ENCODE measurements at regions not wholly inside any gene's neighbourhood (a gene's known extent, or its start where the extent isn't known, plus 50 kb on each side); places are given as distances from the start of the nearest gene placed in this dataset.

- in situ Hi-C loops (cut with MboI; ENCODE audit: low sequenced_read_pairs): no loop called here
- no peak for DNase-seq (ENCODE audit: low spot score in 2 of 2)
- Histone ChIP-seq H3K9me3 (no peaks in the 10 kb centered on the region; the same call in 1 of the 2 replicates), H3K4me1 (no peaks in the 10 kb centered on the region), H3K36me3 (replicated peaks) (no peaks in the 10 kb centered on the region), H3K27me3 (ENCODE audit: low read depth) (no peaks in the 10 kb centered on the region), H3K4me3 (no peak overlapping the region)
These were observed 163.8 kb upstream of the KLF6 start for GRCh38 chr10:3948843-3949242.

- no peak overlapping the region for H3K4me3 ChIP-seq
- H3K36me3 ChIP-seq (replicated peaks): no peaks in the 10 kb centered on the region
- H3K27me3 ChIP-seq (ENCODE audit: low read depth): no peaks in the 10 kb centered on the region
- H3K9me3 ChIP-seq: no peaks in the 10 kb centered on the region
- DNase-seq (ENCODE audit: low spot score in 2 of 2): no peak
- no peaks in the 10 kb centered on the region for H3K4me1 ChIP-seq
- in situ Hi-C loops (cut with MboI; ENCODE audit: low sequenced_read_pairs): no loop called here
These were observed 161.5 kb upstream of the KLF6 start for GRCh38 chr10:3946234-3947229.

- Histone ChIP-seq H3K4me3 (no peak overlapping the region), H3K27me3 (ENCODE audit: low read depth) (no peaks in the 10 kb centered on the region), H3K4me1 (no peaks in the 10 kb centered on the region), H3K9me3 (no peaks in the 10 kb centered on the region), H3K36me3 (replicated peaks) (no peaks in the 10 kb centered on the region)
- DNase-seq (ENCODE audit: low spot score in 2 of 2): no peak
- in situ Hi-C loops (cut with MboI; ENCODE audit: low sequenced_read_pairs): no loop called here
These were observed 160.0 kb upstream of the KLF6 start for GRCh38 chr10:3945026-3945425.

DNA sequence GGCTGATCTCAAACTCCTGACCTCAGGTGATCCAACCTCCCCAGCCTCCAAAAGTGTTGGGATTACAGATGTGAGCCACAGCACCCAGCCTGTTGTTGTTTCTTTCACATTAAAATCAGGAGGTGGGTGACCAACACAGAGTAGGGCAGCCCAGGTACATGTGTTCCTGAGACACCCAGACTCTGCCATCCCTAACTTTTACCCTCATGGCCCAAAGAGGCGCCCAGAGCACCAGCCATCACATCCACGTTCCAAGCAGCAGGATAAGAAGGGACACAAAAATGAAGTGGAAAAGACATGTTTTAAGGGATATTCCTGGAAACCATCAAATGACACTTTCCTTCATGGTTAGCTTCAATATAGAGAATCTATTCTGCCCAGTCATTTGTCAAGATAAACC is 159.6 kb upstream of the KLF6 start:
- in situ Hi-C loops (cut with MboI; ENCODE audit: low sequenced_read_pairs): no loop called here
- Histone ChIP-seq H3K4me1 (no peaks in the 10 kb centered on the region), H3K9me3 (no peaks in the 10 kb centered on the region), H3K4me3 (no peak overlapping the region), H3K36me3 (replicated peaks) (no peaks in the 10 kb centered on the region), H3K27me3 (ENCODE audit: low read depth) (no peaks in the 10 kb centered on the region)
- no peak for DNase-seq (ENCODE audit: low spot score in 2 of 2)

GRCh38 chr10:3943695-3944257 is 158.8 kb upstream of the KLF6 start:
- Histone ChIP-seq H3K27me3 (ENCODE audit: low read depth) (no peaks in the 10 kb centered on the region), H3K4me3 (no peak overlapping the region), H3K36me3 (replicated peaks) (no peaks in the 10 kb centered on the region), H3K4me1 (no peaks in the 10 kb centered on the region), H3K9me3 (no peaks in the 10 kb centered on the region)
- DNase-seq (ENCODE audit: low spot score in 2 of 2): no peak
- in situ Hi-C loops (cut with MboI; ENCODE audit: low sequenced_read_pairs): no loop called here

GRCh38 chr10:3942937-3943489 is 158.0 kb upstream of the KLF6 start:
- Histone ChIP-seq H3K4me1 (no peaks in the 10 kb centered on the region), H3K9me3 (no peaks in the 10 kb centered on the region), H3K36me3 (replicated peaks) (no peaks in the 10 kb centered on the region), H3K4me3 (no peak overlapping the region), H3K27me3 (ENCODE audit: low read depth) (no peaks in the 10 kb centered on the region)
- in situ Hi-C loops (cut with MboI; ENCODE audit: low sequenced_read_pairs): no loop called here
- DNase-seq (ENCODE audit: low spot score in 2 of 2): no peak

- Histone ChIP-seq H3K4me1 (no peaks in the 10 kb centered on the region), H3K36me3 (replicated peaks) (no peaks in the 10 kb centered on the region), H3K4me3 (no peak overlapping the region), H3K27me3 (ENCODE audit: low read depth) (no peaks in the 10 kb centered on the region), H3K9me3 (no peaks in the 10 kb centered on the region; the same call in 1 of the 2 replicates)
- in situ Hi-C loops (cut with MboI; ENCODE audit: low sequenced_read_pairs): no loop called here
- no peak for DNase-seq (ENCODE audit: low spot score in 2 of 2)
These were observed 156.7 kb upstream of the KLF6 start for GRCh38 chr10:3941676-3942075.

- Histone ChIP-seq H3K9me3 (no peaks in the 10 kb centered on the region; the same call in 1 of the 2 replicates), H3K27me3 (ENCODE audit: low read depth) (no peaks in the 10 kb centered on the region), H3K4me3 (no peak overlapping the region), H3K36me3 (replicated peaks) (no peaks in the 10 kb centered on the region), H3K4me1 (no peaks in the 10 kb centered on the region)
- no peak for DNase-seq (ENCODE audit: low spot score in 2 of 2)
- in situ Hi-C loops (cut with MboI; ENCODE audit: low sequenced_read_pairs): no loop called here
These were observed 151.5 kb upstream of the KLF6 start for GRCh38 chr10:3936422-3937040.

DNA sequence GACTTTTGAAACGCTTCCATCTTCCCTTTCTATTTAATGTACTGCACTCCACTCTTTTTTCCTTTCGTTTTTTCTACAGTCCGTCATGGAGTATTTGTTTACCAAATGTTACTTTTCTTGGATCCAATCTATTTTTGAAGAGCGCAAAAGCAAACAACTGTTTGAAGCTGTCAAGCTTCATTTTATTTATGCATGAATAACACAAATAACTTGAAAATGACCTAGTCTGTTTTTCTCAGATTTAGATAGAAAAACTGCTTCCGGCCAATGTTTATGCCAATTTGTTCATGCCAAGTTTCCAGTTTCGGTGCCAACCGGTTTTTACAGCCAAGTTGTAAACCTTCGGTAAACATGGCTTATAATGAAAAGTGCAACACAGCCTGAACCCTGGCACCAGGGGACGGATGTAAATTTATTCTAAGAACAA is 150.9 kb upstream of the KLF6 start:
- no peaks in the 10 kb centered on the region for H3K4me1 ChIP-seq
- H3K36me3 ChIP-seq (replicated peaks): no peaks in the 10 kb centered on the region
- in situ Hi-C loops (cut with MboI; ENCODE audit: low sequenced_read_pairs): no loop called here
- no peaks in the 10 kb centered on the region; the same call in 1 of the 2 replicates for H3K9me3 ChIP-seq
- DNase-seq (ENCODE audit: low spot score in 2 of 2): no peak
- no peaks in the 10 kb centered on the region for H3K27me3 ChIP-seq (ENCODE audit: low read depth)
- H3K4me3 ChIP-seq: no peak overlapping the region

DNA sequence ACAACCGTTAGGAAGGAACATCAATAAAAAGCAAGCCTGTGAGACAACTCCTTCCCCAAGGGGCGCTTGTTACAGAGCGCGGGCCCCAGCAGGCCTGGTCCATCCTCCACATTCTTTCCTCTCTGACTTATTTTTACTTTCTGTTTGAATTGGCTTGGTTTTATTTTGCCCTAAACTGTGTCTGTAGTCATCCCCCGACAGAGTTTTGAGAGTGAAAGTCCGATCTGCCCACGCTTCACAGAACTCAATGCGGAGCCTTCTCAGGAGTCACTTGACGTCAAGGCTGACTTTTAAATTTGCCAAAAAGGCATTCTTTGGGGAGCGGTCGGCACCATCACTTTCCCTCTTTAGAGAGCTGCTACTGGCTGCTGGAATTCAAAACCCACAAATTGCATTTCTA is 150.1 kb upstream of the KLF6 start:
- in situ Hi-C loops (cut with MboI; ENCODE audit: low sequenced_read_pairs): no loop called here
- H3K4me3 ChIP-seq: no peak overlapping the region
- DNase-seq (ENCODE audit: low spot score in 2 of 2): no peak
- no peaks in the 10 kb centered on the region; the same call in 1 of the 2 replicates for H3K9me3 ChIP-seq
- no peaks in the 10 kb centered on the region for H3K36me3 ChIP-seq (replicated peaks)
- H3K4me1 ChIP-seq: no peaks in the 10 kb centered on the region
- H3K27me3 ChIP-seq (ENCODE audit: low read depth): no peaks in the 10 kb centered on the region

- in situ Hi-C loops (cut with MboI; ENCODE audit: low sequenced_read_pairs): no loop called here
- no peak for DNase-seq (ENCODE audit: low spot score in 2 of 2)
- no peak overlapping the region for H3K4me3 ChIP-seq
- no peaks in the 10 kb centered on the region for H3K27me3 ChIP-seq (ENCODE audit: low read depth)
- no peaks in the 10 kb centered on the region; the same call in 1 of the 2 replicates for H3K9me3 ChIP-seq
- H3K36me3 ChIP-seq (replicated peaks): no peaks in the 10 kb centered on the region
- no peaks in the 10 kb centered on the region for H3K4me1 ChIP-seq
These were observed 148.7 kb upstream of the KLF6 start for GRCh38 chr10:3933733-3934132.

GRCh38 chr10:3932597-3933375 is 147.8 kb upstream of the KLF6 start:
- no peak overlapping the region for H3K4me3 ChIP-seq
- no peaks in the 10 kb centered on the region for H3K4me1 ChIP-seq
- in situ Hi-C loops (cut with MboI; ENCODE audit: low sequenced_read_pairs): no loop called here
- no peaks in the 10 kb centered on the region for H3K27me3 ChIP-seq (ENCODE audit: low read depth)
- H3K36me3 ChIP-seq (replicated peaks): no peaks in the 10 kb centered on the region
- H3K9me3 ChIP-seq: no peaks in the 10 kb centered on the region; the same call in 1 of the 2 replicates
- DNase-seq (ENCODE audit: low spot score in 2 of 2): no peak

DNA sequence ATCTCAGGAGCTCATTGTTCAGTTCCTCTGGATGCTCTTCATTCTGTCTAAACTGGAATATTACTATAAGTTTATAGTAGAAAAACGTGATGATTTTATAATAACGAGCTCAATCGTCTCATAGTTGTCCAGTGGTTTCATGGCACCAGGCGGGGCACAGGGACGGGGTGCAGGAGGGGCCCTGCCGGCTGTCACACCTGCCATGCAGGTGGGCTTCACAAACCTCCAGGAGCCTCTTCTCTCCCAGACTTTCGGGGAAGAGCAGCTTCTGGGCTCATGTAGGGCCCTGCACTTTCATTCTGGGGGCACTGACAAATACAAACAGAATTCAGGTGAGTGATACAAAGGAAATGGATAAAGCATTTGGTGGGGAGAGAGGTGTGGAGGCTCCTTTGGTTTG is 146.9 kb upstream of the KLF6 start:
- no peaks in the 10 kb centered on the region for H3K9me3 ChIP-seq
- no peak overlapping the region for H3K4me3 ChIP-seq
- H3K36me3 ChIP-seq (replicated peaks): no peaks in the 10 kb centered on the region
- no peak for DNase-seq (ENCODE audit: low spot score in 2 of 2)
- no peaks in the 10 kb centered on the region for H3K27me3 ChIP-seq (ENCODE audit: low read depth)
- no peaks in the 10 kb centered on the region for H3K4me1 ChIP-seq
- in situ Hi-C loops (cut with MboI; ENCODE audit: low sequenced_read_pairs): no loop called here

Data from HAP-1 (cell line).